ENCODE measurements at regions not wholly inside any gene's neighbourhood (a gene's known extent, or its start where the extent isn't known, plus 50 kb on each side); places are given as distances from the start of the nearest gene placed in this dataset.

GRCh38 chr15:53836618-53837017 lies 77.2 kb upstream of the WDR72 start:
- H3K4me1 ChIP-seq (ENCODE audit: control insufficient read depth, extremely low read depth, insufficient read depth, low read length): no peaks in the 10 kb centered on the region
- FAIRE-seq (no peak), DNase-seq (ENCODE audit: low read depth, low spot score) (no peak)
- H3K79me2 ChIP-seq (ENCODE audit: control insufficient read depth, insufficient read depth, low read length): no peaks in the 10 kb centered on the region
- no peak overlapping the region for H3K27ac ChIP-seq (ENCODE audit: control insufficient read depth, insufficient read depth, low read length)
- H3K4me2 ChIP-seq (ENCODE audit: control insufficient read depth, extremely low read depth, insufficient read depth, low read depth, low read length): no peak overlapping the region
- no peak overlapping the region for H3K9ac ChIP-seq (ENCODE audit: control insufficient read depth, extremely low read depth, insufficient read depth, low read length)
- dilution Hi-C loops (cut with MboI; ENCODE audit: extremely low pct_ligation_motif_present, low sequenced_read_pairs): no loop called here
- H2AFZ ChIP-seq (ENCODE audit: control insufficient read depth, low read length): no peak overlapping the region
- H3K9me1 ChIP-seq (ENCODE audit: control insufficient read depth, extremely low read depth, insufficient read depth, low read length): no peaks in the 10 kb centered on the region
- no peak overlapping the region for H3K4me3 ChIP-seq (ENCODE audit: control insufficient read depth in 2 of 3, extremely low read depth in 1 of 3, insufficient read depth in 2 of 3, low read depth in 1 of 3, low read length in 3 of 3)
- no peaks in the 10 kb centered on the region for H3K36me3 ChIP-seq (ENCODE audit: control insufficient read depth in 2 of 2, extremely low read depth in 1 of 2, insufficient read depth in 2 of 2, low read length in 2 of 2)
- H3K27me3 ChIP-seq (ENCODE audit: control insufficient read depth, extremely low read depth, insufficient read depth, low read length): no peaks in the 10 kb centered on the region
- no peak for TF ChIP-seq EZH2 (IDR thresholded peaks at IDR 0.05; ENCODE audit: low read length)
- H3K9me3 ChIP-seq (ENCODE audit: control insufficient read depth, low read depth, low read length): no peaks in the 10 kb centered on the region
- no peaks in the 10 kb centered on the region for H4K20me1 ChIP-seq (ENCODE audit: control insufficient read depth, extremely low read depth, insufficient read depth, low read length)

GRCh38 chr15:53835309-53835708 lies 75.8 kb upstream of the WDR72 start:
- no peaks in the 10 kb centered on the region for H3K4me1 ChIP-seq (ENCODE audit: control insufficient read depth, extremely low read depth, insufficient read depth, low read length)
- FAIRE-seq (no peak), DNase-seq (ENCODE audit: low read depth, low spot score) (no peak)
- no peaks in the 10 kb centered on the region for H3K36me3 ChIP-seq (ENCODE audit: control insufficient read depth in 2 of 2, extremely low read depth in 1 of 2, insufficient read depth in 2 of 2, low read length in 2 of 2)
- no peaks in the 10 kb centered on the region for H4K20me1 ChIP-seq (ENCODE audit: control insufficient read depth, extremely low read depth, insufficient read depth, low read length)
- TF ChIP-seq, protein P1, sequence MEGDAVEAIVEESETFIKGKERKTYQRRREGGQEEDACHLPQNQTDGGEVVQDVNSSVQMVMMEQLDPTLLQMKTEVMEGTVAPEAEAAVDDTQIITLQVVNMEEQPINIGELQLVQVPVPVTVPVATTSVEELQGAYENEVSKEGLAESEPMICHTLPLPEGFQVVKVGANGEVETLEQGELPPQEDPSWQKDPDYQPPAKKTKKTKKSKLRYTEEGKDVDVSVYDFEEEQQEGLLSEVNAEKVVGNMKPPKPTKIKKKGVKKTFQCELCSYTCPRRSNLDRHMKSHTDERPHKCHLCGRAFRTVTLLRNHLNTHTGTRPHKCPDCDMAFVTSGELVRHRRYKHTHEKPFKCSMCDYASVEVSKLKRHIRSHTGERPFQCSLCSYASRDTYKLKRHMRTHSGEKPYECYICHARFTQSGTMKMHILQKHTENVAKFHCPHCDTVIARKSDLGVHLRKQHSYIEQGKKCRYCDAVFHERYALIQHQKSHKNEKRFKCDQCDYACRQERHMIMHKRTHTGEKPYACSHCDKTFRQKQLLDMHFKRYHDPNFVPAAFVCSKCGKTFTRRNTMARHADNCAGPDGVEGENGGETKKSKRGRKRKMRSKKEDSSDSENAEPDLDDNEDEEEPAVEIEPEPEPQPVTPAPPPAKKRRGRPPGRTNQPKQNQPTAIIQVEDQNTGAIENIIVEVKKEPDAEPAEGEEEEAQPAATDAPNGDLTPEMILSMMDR (optimal IDR thresholded peaks at IDR 0.05 in 1 of 3, IDR thresholded peaks at IDR 0.05 in 1 of 3, conservative IDR thresholded peaks at IDR 0.05 in 1 of 3; ENCODE audit: extremely low read depth in 1 of 3, insufficient read depth in 2 of 3, low read length in 3 of 3): no peak
- TF ChIP-seq EZH2 (IDR thresholded peaks at IDR 0.05; ENCODE audit: low read length): no peak
- H2AFZ ChIP-seq (ENCODE audit: control insufficient read depth, low read length): no peak overlapping the region
- H3K4me3 ChIP-seq (ENCODE audit: control insufficient read depth in 2 of 3, extremely low read depth in 1 of 3, insufficient read depth in 2 of 3, low read depth in 1 of 3, low read length in 3 of 3): no peak overlapping the region
- no peaks in the 10 kb centered on the region for H3K27me3 ChIP-seq (ENCODE audit: control insufficient read depth, extremely low read depth, insufficient read depth, low read length)
- dilution Hi-C loops (cut with MboI; ENCODE audit: extremely low pct_ligation_motif_present, low sequenced_read_pairs): no loop called here
- H3K9me1 ChIP-seq (ENCODE audit: control insufficient read depth, extremely low read depth, insufficient read depth, low read length): no peaks in the 10 kb centered on the region
- H3K79me2 ChIP-seq (ENCODE audit: control insufficient read depth, insufficient read depth, low read length): no peaks in the 10 kb centered on the region
- no peak overlapping the region for H3K4me2 ChIP-seq (ENCODE audit: control insufficient read depth, extremely low read depth, insufficient read depth, low read depth, low read length)
- no peak overlapping the region for H3K27ac ChIP-seq (ENCODE audit: control insufficient read depth, insufficient read depth, low read length)
- no peaks in the 10 kb centered on the region for H3K9me3 ChIP-seq (ENCODE audit: control insufficient read depth, low read depth, low read length)
- no peak overlapping the region for H3K9ac ChIP-seq (ENCODE audit: control insufficient read depth, extremely low read depth, insufficient read depth, low read length)

GRCh38 chr15:53834214-53834613 lies 74.8 kb upstream of the WDR72 start:
- Histone ChIP-seq H3K4me3 (ENCODE audit: control insufficient read depth in 2 of 3, extremely low read depth in 1 of 3, insufficient read depth in 2 of 3, low read depth in 1 of 3, low read length in 3 of 3) (no peak overlapping the region), H3K27ac (ENCODE audit: control insufficient read depth, insufficient read depth, low read length) (no peak overlapping the region), H3K36me3 (ENCODE audit: control insufficient read depth in 2 of 2, extremely low read depth in 1 of 2, insufficient read depth in 2 of 2, low read length in 2 of 2) (no peaks in the 10 kb centered on the region), H3K4me1 (ENCODE audit: control insufficient read depth, extremely low read depth, insufficient read depth, low read length) (no peaks in the 10 kb centered on the region), H3K9ac (ENCODE audit: control insufficient read depth, extremely low read depth, insufficient read depth, low read length) (no peak overlapping the region), H3K9me3 (ENCODE audit: control insufficient read depth, low read depth, low read length) (no peaks in the 10 kb centered on the region), H3K79me2 (ENCODE audit: control insufficient read depth, insufficient read depth, low read length) (no peaks in the 10 kb centered on the region), H3K27me3 (ENCODE audit: control insufficient read depth, extremely low read depth, insufficient read depth, low read length) (no peaks in the 10 kb centered on the region), H2AFZ (ENCODE audit: control insufficient read depth, low read length) (no peak overlapping the region), H3K9me1 (ENCODE audit: control insufficient read depth, extremely low read depth, insufficient read depth, low read length) (no peaks in the 10 kb centered on the region), H4K20me1 (ENCODE audit: control insufficient read depth, extremely low read depth, insufficient read depth, low read length) (no peaks in the 10 kb centered on the region), H3K4me2 (ENCODE audit: control insufficient read depth, extremely low read depth, insufficient read depth, low read depth, low read length) (no peak overlapping the region)
- FAIRE-seq (no peak), DNase-seq (ENCODE audit: low read depth, low spot score) (no peak)
- TF ChIP-seq EZH2 (IDR thresholded peaks at IDR 0.05; ENCODE audit: low read length): no peak
- TF ChIP-seq, protein P1 (optimal IDR thresholded peaks at IDR 0.05 in 1 of 3, IDR thresholded peaks at IDR 0.05 in 1 of 3, conservative IDR thresholded peaks at IDR 0.05 in 1 of 3; ENCODE audit: extremely low read depth in 1 of 3, insufficient read depth in 2 of 3, low read length in 3 of 3): no peak
- dilution Hi-C loops (cut with MboI; ENCODE audit: extremely low pct_ligation_motif_present, low sequenced_read_pairs): no loop called here
